ENCODE measurements at regions not wholly inside any gene's neighbourhood (a gene's known extent, or its start where the extent isn't known, plus 50 kb on each side); places are given as distances from the start of the nearest gene placed in this dataset.

GRCh38 chr13:82693607-82694006 lies 1188.7 kb downstream of the SLITRK1 start:
- TF ChIP-seq EZH2 (IDR thresholded peaks at IDR 0.05; ENCODE audit: low read depth, unreplicated experiment) = no peak
- TF ChIP-seq CTCF (conservative IDR thresholded peaks at IDR 0.05; ENCODE audit: low read depth in 2 of 2) = no peak
